ENCODE measurements at regions not wholly inside any gene's neighbourhood (a gene's known extent, or its start where the extent isn't known, plus 50 kb on each side); places are given as distances from the start of the nearest gene placed in this dataset.

- TF ChIP-seq CTCF (IDR thresholded peaks at IDR 0.05; ENCODE audit: control insufficient read depth, insufficient read depth, low read depth, low read length, missing control alignments) = no peak
- H3K4me3 ChIP-seq (ENCODE audit: control insufficient read depth, low read depth, low read length) = no peak overlapping the region
- no peak for DNase-seq (ENCODE audit: low read depth)
Observed at GRCh38 chr22:49247194-49247924, 580.3 kb downstream of the BRD1 start.

GRCh38 chr22:49244466-49245420 is 582.9 kb downstream of the BRD1 start:
- TF ChIP-seq CTCF (IDR thresholded peaks at IDR 0.05; ENCODE audit: control insufficient read depth, insufficient read depth, low read depth, low read length, missing control alignments) = no peak
- no peak overlapping the region for H3K4me3 ChIP-seq (ENCODE audit: control insufficient read depth, low read depth, low read length)
- DNase-seq (ENCODE audit: low read depth) = no peak

GRCh38 chr22:49243965-49244364 is 583.7 kb downstream of the BRD1 start:
- no peak for DNase-seq (ENCODE audit: low read depth)
- TF ChIP-seq CTCF (IDR thresholded peaks at IDR 0.05; ENCODE audit: control insufficient read depth, insufficient read depth, low read depth, low read length, missing control alignments) = no peak
- H3K4me3 ChIP-seq (ENCODE audit: control insufficient read depth, low read depth, low read length) = no peak overlapping the region

GRCh38 chr22:49243335-49243734 is 584.3 kb downstream of the BRD1 start:
- H3K4me3 ChIP-seq (ENCODE audit: control insufficient read depth, low read depth, low read length) = no peak overlapping the region
- DNase-seq (ENCODE audit: low read depth) = no peak
- no peak for TF ChIP-seq CTCF (IDR thresholded peaks at IDR 0.05; ENCODE audit: control insufficient read depth, insufficient read depth, low read depth, low read length, missing control alignments)

GRCh38 chr22:49242480-49242879 is 585.2 kb downstream of the BRD1 start:
- no peak for DNase-seq (ENCODE audit: low read depth)
- no peak for TF ChIP-seq CTCF (IDR thresholded peaks at IDR 0.05; ENCODE audit: control insufficient read depth, insufficient read depth, low read depth, low read length, missing control alignments)
- no peak overlapping the region for H3K4me3 ChIP-seq (ENCODE audit: control insufficient read depth, low read depth, low read length)

- no peak for TF ChIP-seq CTCF (IDR thresholded peaks at IDR 0.05; ENCODE audit: control insufficient read depth, insufficient read depth, low read depth, low read length, missing control alignments)
- H3K4me3 ChIP-seq (ENCODE audit: control insufficient read depth, low read depth, low read length) = no peak overlapping the region
- no peak for DNase-seq (ENCODE audit: low read depth)
Observed at GRCh38 chr22:49241174-49241851, 586.4 kb downstream of the BRD1 start.

Data from AG09309 (cell line).